ENCODE measurements at regions not wholly inside any gene's neighbourhood (a gene's known extent, or its start where the extent isn't known, plus 50 kb on each side); places are given as distances from the start of the nearest gene placed in this dataset.

DNA sequence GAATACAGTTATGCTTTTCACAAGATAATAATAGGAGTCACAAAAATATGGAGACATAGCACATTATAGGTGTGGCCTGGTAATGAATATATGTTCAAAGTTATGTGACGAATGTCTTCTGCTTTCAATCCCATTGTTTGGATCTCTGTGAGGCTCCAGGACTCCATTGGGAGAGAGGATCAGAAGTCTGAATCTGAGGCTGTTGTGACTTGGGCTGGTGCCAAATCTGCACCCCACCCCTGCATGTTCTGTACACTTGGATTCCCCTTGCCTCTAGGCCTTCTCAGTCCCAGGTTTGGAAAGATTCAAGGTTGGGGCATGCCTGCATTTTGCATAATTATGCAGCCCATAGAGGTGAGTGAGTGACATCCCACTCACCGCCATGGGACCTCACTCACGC is 103.1 kb upstream of the MGAT5 start:
- Histone ChIP-seq H3K9me3 (no peaks in the 10 kb centered on the region), H3K4me1 (peaks cover 0 to 26% (median 0%) of the 10 kb centered on the region in 3 donors), H3K27me3 (no peaks in the 10 kb centered on the region), H3K4me3 (no peak overlapping the region), H3K27ac (no peak overlapping the region), H3K36me3 (no peaks in the 10 kb centered on the region)
- TF ChIP-seq POLR2AphosphoS5 (IDR thresholded peaks at IDR 0.05), result no peak
- TF ChIP-seq POLR2A (IDR thresholded peaks at IDR 0.05), result no peak
- TF ChIP-seq, protein P1, sequence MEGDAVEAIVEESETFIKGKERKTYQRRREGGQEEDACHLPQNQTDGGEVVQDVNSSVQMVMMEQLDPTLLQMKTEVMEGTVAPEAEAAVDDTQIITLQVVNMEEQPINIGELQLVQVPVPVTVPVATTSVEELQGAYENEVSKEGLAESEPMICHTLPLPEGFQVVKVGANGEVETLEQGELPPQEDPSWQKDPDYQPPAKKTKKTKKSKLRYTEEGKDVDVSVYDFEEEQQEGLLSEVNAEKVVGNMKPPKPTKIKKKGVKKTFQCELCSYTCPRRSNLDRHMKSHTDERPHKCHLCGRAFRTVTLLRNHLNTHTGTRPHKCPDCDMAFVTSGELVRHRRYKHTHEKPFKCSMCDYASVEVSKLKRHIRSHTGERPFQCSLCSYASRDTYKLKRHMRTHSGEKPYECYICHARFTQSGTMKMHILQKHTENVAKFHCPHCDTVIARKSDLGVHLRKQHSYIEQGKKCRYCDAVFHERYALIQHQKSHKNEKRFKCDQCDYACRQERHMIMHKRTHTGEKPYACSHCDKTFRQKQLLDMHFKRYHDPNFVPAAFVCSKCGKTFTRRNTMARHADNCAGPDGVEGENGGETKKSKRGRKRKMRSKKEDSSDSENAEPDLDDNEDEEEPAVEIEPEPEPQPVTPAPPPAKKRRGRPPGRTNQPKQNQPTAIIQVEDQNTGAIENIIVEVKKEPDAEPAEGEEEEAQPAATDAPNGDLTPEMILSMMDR (IDR thresholded peaks at IDR 0.05), result no peak
- no peak for TF ChIP-seq EP300 (IDR thresholded peaks at IDR 0.05)
- WGBS, 2 donors (ENCODE audit: low coverage in 1 of 2), result 73 to 100% methylated on average over 1 of the region's 3 CpGs
- ATAC-seq, result no peak

DNA sequence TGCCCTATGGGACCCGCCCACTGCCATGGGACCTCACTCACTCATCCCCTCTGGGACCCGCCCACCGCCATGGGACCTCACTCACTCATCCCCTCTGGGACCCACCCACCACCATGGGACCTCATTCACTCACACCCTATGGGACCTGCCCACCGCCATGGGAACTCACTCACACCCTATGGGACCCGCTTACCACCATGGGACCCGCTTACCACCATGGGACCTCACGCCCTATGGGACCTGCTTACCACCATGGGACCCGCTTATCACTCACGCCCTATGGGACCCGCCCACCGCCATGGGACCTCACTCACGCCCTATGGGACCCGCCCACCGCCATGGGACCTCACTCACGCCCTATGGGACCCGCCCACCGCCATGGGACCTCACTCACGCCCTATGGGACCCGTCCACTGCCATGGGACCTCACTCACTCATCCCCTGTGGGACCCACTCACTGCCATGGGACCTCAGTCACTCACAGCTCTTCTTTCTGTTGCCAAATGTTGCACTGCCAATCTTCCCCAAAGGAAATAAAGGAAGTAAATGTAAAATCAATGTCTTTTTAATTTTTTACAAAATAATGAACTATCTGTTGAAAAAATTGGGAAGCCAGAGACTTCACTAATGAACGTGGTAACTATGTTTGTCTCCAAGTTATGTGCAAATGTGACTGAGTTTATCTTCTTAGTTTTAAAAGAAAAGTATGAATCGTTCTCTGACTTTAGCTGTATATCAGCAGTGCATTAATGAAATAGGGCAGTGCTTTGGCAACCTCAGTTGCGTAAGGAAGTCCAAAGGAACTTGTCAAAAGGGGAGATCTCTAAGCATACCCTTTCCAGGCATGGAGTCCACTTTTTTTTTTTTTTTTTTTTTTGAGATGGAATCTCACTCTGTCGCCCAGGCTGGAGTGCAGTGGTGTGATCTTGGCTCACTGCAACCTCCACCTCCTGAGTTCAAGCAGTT is 101.5 kb upstream of the MGAT5 start:
- no peak for TF ChIP-seq POLR2AphosphoS5 (IDR thresholded peaks at IDR 0.05)
- TF ChIP-seq POLR2A (IDR thresholded peaks at IDR 0.05), result no peak
- TF ChIP-seq, protein P1 (IDR thresholded peaks at IDR 0.05), result no peak
- TF ChIP-seq EP300 (IDR thresholded peaks at IDR 0.05), result no peak
- Histone ChIP-seq H3K4me3 (no peak overlapping the region), H3K27ac (no peak overlapping the region), H3K4me1 (peaks cover 0 to 18% (median 0%) of the 10 kb centered on the region in 3 donors), H3K27me3 (no peaks in the 10 kb centered on the region), H3K9me3 (no peaks in the 10 kb centered on the region), H3K36me3 (no peaks in the 10 kb centered on the region)
- 90 to 95% methylated on average over 5 of the region's 23 CpGs for WGBS, 2 donors (ENCODE audit: low coverage in 1 of 2)
- no peak for ATAC-seq

DNA sequence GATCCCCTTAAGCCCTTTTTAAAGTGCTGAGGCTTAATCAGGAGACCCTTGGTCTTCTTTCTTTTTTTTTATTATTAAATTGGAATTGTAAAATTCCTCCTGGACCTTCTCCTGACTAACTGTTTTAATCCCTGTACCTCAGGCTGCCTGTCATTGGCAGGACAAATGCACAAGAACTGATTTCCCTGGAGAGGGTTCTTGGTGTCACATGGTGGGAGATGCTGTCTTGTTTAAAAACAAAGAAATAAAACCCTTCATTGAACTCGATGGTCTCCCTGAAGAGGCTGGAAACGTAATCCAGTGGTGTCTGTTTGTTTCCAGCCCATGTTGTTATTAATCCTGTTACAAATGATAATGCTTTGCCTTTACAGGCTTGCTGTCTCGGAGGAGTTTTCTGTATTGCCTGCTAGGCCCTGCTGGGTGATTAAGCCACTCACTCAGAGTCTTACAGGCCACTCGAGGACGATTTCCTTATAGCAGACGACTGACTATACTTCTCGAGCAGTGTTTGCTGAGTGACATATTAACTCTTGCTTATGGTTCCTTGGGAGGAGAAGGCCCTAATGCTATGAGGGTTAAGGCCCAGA is 100.5 kb upstream of the MGAT5 start:
- Histone ChIP-seq H3K36me3 (no peaks in the 10 kb centered on the region), H3K27me3 (no peaks in the 10 kb centered on the region), H3K4me1 (peaks cover 0 to 23% (median 0%) of the 10 kb centered on the region in 3 donors), H3K9me3 (no peaks in the 10 kb centered on the region), H3K4me3 (no peak overlapping the region), H3K27ac (no peak overlapping the region)
- ATAC-seq, result no peak
- TF ChIP-seq POLR2AphosphoS5 (IDR thresholded peaks at IDR 0.05) (no peak), POLR2A (IDR thresholded peaks at IDR 0.05) (no peak), EP300 (IDR thresholded peaks at IDR 0.05) (no peak)
- TF ChIP-seq, protein P1 (IDR thresholded peaks at IDR 0.05), result no peak
- 82 to 92% methylated on average over 2 of the region's 7 CpGs for WGBS, 2 donors (ENCODE audit: low coverage in 1 of 2)

DNA sequence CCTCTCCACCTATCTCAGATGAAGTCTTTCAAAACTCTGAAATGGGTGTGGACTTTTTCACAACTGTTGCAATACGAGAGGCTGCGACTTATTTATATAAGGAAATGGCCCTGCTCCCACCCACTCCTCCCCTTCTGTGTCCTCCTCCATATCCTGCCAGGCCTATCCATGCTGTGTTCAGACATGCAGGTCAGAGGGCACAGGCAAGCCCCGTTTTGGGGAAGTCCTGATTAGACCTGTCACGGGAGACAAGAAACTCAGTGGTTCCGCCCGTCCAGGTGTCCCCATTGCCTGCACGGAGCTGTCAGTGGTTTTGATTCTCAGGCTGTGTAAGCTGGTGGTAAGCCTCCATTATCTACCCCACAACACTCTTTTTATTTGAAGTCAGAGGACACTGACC is 99.6 kb upstream of the MGAT5 start:
- Histone ChIP-seq H3K4me3 (no peak overlapping the region), H3K9me3 (no peaks in the 10 kb centered on the region), H3K4me1 (peaks cover 0 to 24% (median 0%) of the 10 kb centered on the region in 3 donors), H3K36me3 (no peaks in the 10 kb centered on the region), H3K27me3 (no peaks in the 10 kb centered on the region), H3K27ac (no peak overlapping the region)
- TF ChIP-seq EP300 (IDR thresholded peaks at IDR 0.05), result no peak
- no peak for TF ChIP-seq POLR2AphosphoS5 (IDR thresholded peaks at IDR 0.05)
- no peak for TF ChIP-seq POLR2A (IDR thresholded peaks at IDR 0.05)
- TF ChIP-seq, protein P1 (IDR thresholded peaks at IDR 0.05), result no peak
- WGBS, 2 donors (ENCODE audit: low coverage in 1 of 2), result 55% methylated on average over 3 of the region's 7 CpGs; no CpG with 5 or more reads in 1 of the 2 donors
- ATAC-seq, result peak; percentile 61

Measured in gastroesophageal sphincter (tissue), 4 donors.